GM12873 (cell line): ENCODE measurements at regions not wholly inside any gene's neighbourhood (a gene's known extent, or its start where the extent isn't known, plus 50 kb on each side); places are given as distances from the start of the nearest gene placed in this dataset.

ENCODE experiments used
- CTCF ChIP-seq: IDR thresholded peaks from 2 replicates; pipeline ENCODE4 v1.5.1; 2012; ENCODE audit warnings: low read depth, mild to moderate bottlenecking, moderate library complexity, low read length, control low read depth; ENCODE audit not compliant: insufficient read depth; ENCODE audit errors: missing control alignments

- TF ChIP-seq CTCF = no peak
Measured at GRCh38 chr1:117752661-117753060, 146.8 kb downstream of the TENT5C start.

GRCh38 chr1:117753232-117753631 is 147.4 kb downstream of the TENT5C start:
- no peak for TF ChIP-seq CTCF

- no peak for TF ChIP-seq CTCF
Measured at GRCh38 chr1:117753652-117754051, 147.8 kb downstream of the TENT5C start.

GRCh38 chr1:117754061-117754969 is 148.5 kb downstream of the TENT5C start:
- peak; percentile 79 for TF ChIP-seq CTCF

- no peak for TF ChIP-seq CTCF
Measured at GRCh38 chr1:117757668-117758067, 151.8 kb downstream of the TENT5C start.

- peak; percentile 87 for TF ChIP-seq CTCF
Measured at GRCh38 chr1:117758444-117759316, 152.8 kb downstream of the TENT5C start.

GRCh38 chr1:117759535-117759934 is 153.7 kb downstream of the TENT5C start:
- TF ChIP-seq CTCF = no peak
